H1 (cell line): ENCODE measurements at regions not wholly inside any gene's neighbourhood (a gene's known extent, or its start where the extent isn't known, plus 50 kb on each side); places are given as distances from the start of the nearest gene placed in this dataset.

ENCODE experiments used
- CTCF ChIA-PET: fragments of 300-600 bp; sonication (Branson Sonifier 250); formaldehyde crosslinking; loops from one replicate; lab custom pipeline; 2021; ENCODE audit not compliant: partially characterized antibody; lab: Charles Lee
- POLR2A ChIA-PET: fragments of 300-600 bp; sonication (Branson Sonifier 250); formaldehyde crosslinking; loops from one replicate; lab custom pipeline; 2021; ENCODE audit warnings: inconsistent platforms; ENCODE audit not compliant: partially characterized antibody; lab: Charles Lee
- DNase-seq, 2 experiments: peaks; one replicate each; pipeline versions ENCODE4 v3.0.0 to v3.0.0-alpha.2; 2010 to 2022; ENCODE audit warnings: low spot score in 2 of 2, low read depth in 1 of 2, mixed read lengths in 1 of 2
- FAIRE-seq: peaks from 2 replicates; lab custom pipeline; 2011; peaks lifted over from hg19 to GRCh38; lab: Jason Lieb, UNC
- H2AFZ ChIP-seq: 2 replicates; pipeline ENCODE4 v1.8.1; 2012; ENCODE audit warnings: low read length, inconsistent platforms
- H2AK5ac ChIP-seq: 2 replicates; pipeline ENCODE4 v1.6.1; 2013; ENCODE audit warnings: low read depth, low read length
- H2BK120ac ChIP-seq: replicated peaks from 2 replicates; pipeline ENCODE3; 2013; ENCODE audit warnings: low read depth, low read length, inconsistent platforms
- H2BK12ac ChIP-seq: 2 replicates; pipeline ENCODE4 v1.6.1; 2013; ENCODE audit warnings: low read depth, low read length
- H2BK15ac ChIP-seq: 2 replicates; pipeline ENCODE4 v1.6.1; 2013; ENCODE audit warnings: low read length
- H2BK20ac ChIP-seq: 2 replicates; pipeline ENCODE4 v1.6.1; 2013; ENCODE audit warnings: low read length
- H2BK5ac ChIP-seq: 2 replicates; pipeline ENCODE4 v1.6.1; 2013; ENCODE audit warnings: low read depth, low read length
- H3K14ac ChIP-seq: 2 replicates; pipeline ENCODE4 v1.6.1; 2013; ENCODE audit warnings: inconsistent platforms; ENCODE audit not compliant: insufficient read length
- H3K18ac ChIP-seq: 2 replicates; pipeline ENCODE4 v1.6.1; 2013; ENCODE audit warnings: low read length; ENCODE audit errors: extremely low read depth
- H3K23ac ChIP-seq: 2 replicates; pipeline ENCODE4 v1.6.1; 2013; ENCODE audit warnings: inconsistent platforms; ENCODE audit not compliant: insufficient read length
- H3K23me2 ChIP-seq: 2 replicates; pipeline ENCODE4 v1.6.1; 2013; ENCODE audit warnings: low read depth, low read length
- H3K27ac ChIP-seq: 2 replicates; pipeline ENCODE4 v1.6.1; 2011; ENCODE audit warnings: low read depth, low read length, inconsistent platforms
- H3K27me3 ChIP-seq, 4 experiments: replicated peaks in 1 of 4; 1 replicate in 1 of 4; 2 replicates in 3 of 4; pipeline versions ENCODE4 v1.6.1 to v1.8.1; 2011 to 2013; ENCODE audit warnings: low read length in 3 of 4, mild to moderate bottlenecking in 3 of 4, inconsistent platforms in 2 of 4, mixed read lengths in 2 of 4, moderate library complexity in 1 of 4; ENCODE audit not compliant: control insufficient read depth in 3 of 4, insufficient read depth in 3 of 4; ENCODE audit errors: extremely low read depth in 1 of 4
- H3K36me3 ChIP-seq, 4 experiments: 2 replicates each; pipeline versions ENCODE4 v1.6.1 to v1.8.1; 2011 to 2013; ENCODE audit warnings: mild to moderate bottlenecking in 4 of 4, low read length in 3 of 4, moderate library complexity in 2 of 4, control low read depth in 1 of 4, inconsistent platforms in 1 of 4; ENCODE audit not compliant: insufficient read depth in 4 of 4, control insufficient read depth in 2 of 4
- H3K4ac ChIP-seq: replicated peaks from 2 replicates; pipeline ENCODE3; 2013; ENCODE audit warnings: low read length, low read depth, mixed read lengths, inconsistent platforms; ENCODE audit not compliant: insufficient read length
- H3K4me1 ChIP-seq, 4 experiments: replicated peaks in 1 of 4; 1 replicate in 1 of 4; 2 replicates in 3 of 4; pipeline versions ENCODE4 v1.6.1 to v1.8.1; 2011 to 2013; ENCODE audit warnings: low read length in 3 of 4, inconsistent platforms in 2 of 4, mixed read lengths in 1 of 4; ENCODE audit not compliant: insufficient read depth in 4 of 4, control insufficient read depth in 3 of 4
- H3K4me2 ChIP-seq, 2 experiments: 2 replicates each; pipeline versions ENCODE4 v1.6.1 to v1.8.1; 2011 to 2013; ENCODE audit warnings: low read depth in 2 of 2, low read length in 2 of 2, control low read depth in 1 of 2, inconsistent platforms in 1 of 2, mild to moderate bottlenecking in 1 of 2; ENCODE audit not compliant: insufficient read depth in 1 of 2
- H3K4me3 ChIP-seq, 4 experiments: fragments of 200-600, 300-600 bp in 1 of 4; sonication (generic), shearing (Covaris generic), sonication (Bioruptor Twin) in 1 of 4; 2 replicates each; pipeline versions ENCODE4 v1.5.1 to v1.8.1; 2011 to 2016; ENCODE audit warnings: low read length in 4 of 4, low read depth in 3 of 4, control low read depth in 2 of 4, inconsistent platforms in 2 of 4, mild to moderate bottlenecking in 2 of 4, mixed read lengths in 1 of 4, moderate library complexity in 1 of 4; ENCODE audit not compliant: insufficient read depth in 2 of 4; ENCODE audit errors: extremely low read depth in 1 of 4
- H3K56ac ChIP-seq: replicated peaks from 2 replicates; pipeline ENCODE3; 2013; ENCODE audit warnings: low read depth, mild to moderate bottlenecking, mixed read lengths, low read length, inconsistent platforms; ENCODE audit not compliant: insufficient read length
- H3K79me1 ChIP-seq: 2 replicates; pipeline ENCODE4 v1.6.1; 2013; ENCODE audit warnings: low read depth, low read length, control low read depth
- H3K79me2 ChIP-seq, 2 experiments: 2 replicates each; pipeline versions ENCODE4 v1.6.1 to v1.8.1; 2012 to 2013; ENCODE audit warnings: low read length in 2 of 2, mild to moderate bottlenecking in 2 of 2, inconsistent platforms in 1 of 2; ENCODE audit not compliant: insufficient read depth in 2 of 2, control insufficient read depth in 1 of 2
- H3K9ac ChIP-seq, 4 experiments: replicated peaks in 1 of 4; 1 replicate in 1 of 4; 2 replicates in 3 of 4; pipeline versions ENCODE4 v1.6.1 to v1.8.1; 2011 to 2013; ENCODE audit warnings: low read depth in 3 of 4, low read length in 3 of 4, control low read depth in 2 of 4, mild to moderate bottlenecking in 2 of 4, moderate library complexity in 2 of 4, inconsistent platforms in 1 of 4; ENCODE audit errors: extremely low read depth in 1 of 4
- H3K9me3 ChIP-seq, 2 experiments: 2 replicates each; pipeline versions ENCODE4 v1.6.1 to v1.8.1; 2012 to 2013; ENCODE audit warnings: mild to moderate bottlenecking in 2 of 2, moderate library complexity in 2 of 2, control low read depth in 1 of 2, inconsistent platforms in 1 of 2, low read depth in 1 of 2, low read length in 1 of 2, mixed read lengths in 1 of 2; ENCODE audit not compliant: insufficient read depth in 2 of 2
- H4K20me1 ChIP-seq, 2 experiments: replicated peaks in 1 of 2; 2 replicates each; pipeline versions ENCODE3 to v1.8.1; 2011 to 2013; ENCODE audit warnings: inconsistent platforms in 2 of 2, low read length in 2 of 2, mild to moderate bottlenecking in 1 of 2; ENCODE audit not compliant: insufficient read depth in 2 of 2, control insufficient read depth in 1 of 2
- H4K5ac ChIP-seq: 2 replicates; pipeline ENCODE4 v1.6.1; 2013; ENCODE audit warnings: low read length, low read depth, mixed read lengths, inconsistent platforms; ENCODE audit not compliant: insufficient read length
- H4K8ac ChIP-seq: 2 replicates; pipeline ENCODE4 v1.8.0; 2013; ENCODE audit warnings: mild to moderate bottlenecking, moderate library complexity, low read length, inconsistent platforms; ENCODE audit not compliant: insufficient read depth; ENCODE audit errors: extremely low read depth
- H4K91ac ChIP-seq: replicated peaks from 2 replicates; pipeline ENCODE3; 2013; ENCODE audit warnings: low read length, mixed read lengths, inconsistent platforms; ENCODE audit not compliant: insufficient read length
- ATF3 ChIP-seq: IDR thresholded peaks from 2 replicates; pipeline ENCODE4 v1.6.1; 2011; ENCODE audit warnings: low read depth, mild to moderate bottlenecking, low read length; ENCODE audit not compliant: insufficient read depth
- BACH1 ChIP-seq: IDR thresholded peaks from 2 replicates; pipeline ENCODE4 v1.6.1; 2012; ENCODE audit warnings: low read length, improper control_type of control experiment
- BRCA1 ChIP-seq: IDR thresholded peaks from 2 replicates; pipeline ENCODE4 v1.6.1; 2012; ENCODE audit warnings: low read depth, low read length, improper control_type of control experiment
- CBX5 ChIP-seq: fragments of 300-800, 300-1000 bp; sonication (generic); IDR thresholded peaks from 2 replicates; pipeline ENCODE4 v1.7.1; 2016; ENCODE audit warnings: antibody characterized with exemption, low read length, low read depth
- GABPA ChIP-seq: IDR thresholded peaks from 2 replicates; pipeline ENCODE4 v1.6.1; 2011; ENCODE audit warnings: mild to moderate bottlenecking, low read length, moderate library complexity, borderline replicate concordance; ENCODE audit not compliant: insufficient read depth
- POLR2A ChIP-seq, 2 experiments: IDR thresholded peaks; 1 replicate in 1 of 2; 2 replicates in 1 of 2; pipeline ENCODE4 v1.6.1; 2011; ENCODE audit warnings: low read depth in 2 of 2, low read length in 2 of 2, mild to moderate bottlenecking in 2 of 2; ENCODE audit errors: control extremely low read depth in 1 of 2
- RAD21 ChIP-seq, 2 experiments: IDR thresholded peaks in 1 of 2; conservative IDR thresholded peaks in 1 of 2; 2 replicates each; pipeline ENCODE4 v1.6.1; 2011; ENCODE audit warnings: low read depth in 2 of 2, low read length in 2 of 2, improper control_type of control experiment in 1 of 2, inconsistent platforms in 1 of 2, mild to moderate bottlenecking in 1 of 2, moderate library complexity in 1 of 2
- SP4 ChIP-seq: IDR thresholded peaks from 2 replicates; pipeline ENCODE4 v1.6.1; 2012; ENCODE audit warnings: low read length, inconsistent platforms
- SUZ12 ChIP-seq: fragments of 200-600 bp; sonication (generic); IDR thresholded peaks from 2 replicates; pipeline ENCODE4 v1.6.1; 2012; ENCODE audit warnings: mild to moderate bottlenecking, inconsistent platforms, low read length, moderate library complexity, mixed read lengths
- TEAD4 ChIP-seq: IDR thresholded peaks from 2 replicates; pipeline ENCODE4 v1.6.1; 2012; ENCODE audit warnings: low read depth, low read length, inconsistent platforms, mixed read lengths
- WGBS, 2 experiments: shearing (Covaris generic) in 1 of 2; methylation state at CpG; one replicate each; pipeline versions ENCODE4 v1.1.6 to v1.1.7; 2013 to 2015; ENCODE audit warnings: low lambda C conversion rate in 2 of 2, mixed read lengths in 2 of 2, inconsistent platforms in 1 of 2, low coverage in 1 of 2, missing lambda C conversion rate in 1 of 2; ENCODE audit not compliant: insufficient replicate concordance in 2 of 2, insufficient coverage in 1 of 2, insufficient read length in 1 of 2; ENCODE audit errors: extremely low coverage in 1 of 2, missing lambda C conversion rate in 1 of 2; 5-methylcytosine and 5-hydroxymethylcytosine counted together

- H3K27me3 ChIP-seq, result no peaks in the 10 kb centered on the region
- no peak overlapping the region for H3K14ac ChIP-seq
- H2BK5ac ChIP-seq, result no peak overlapping the region
- H4K91ac ChIP-seq, result no peak overlapping the region
- POLR2A ChIA-PET, result no interaction called here
- no peak overlapping the region for H2BK15ac ChIP-seq
- H3K4me1 ChIP-seq, result no peaks in the 10 kb centered on the region
- H2BK12ac ChIP-seq, result no peak overlapping the region
- H2BK20ac ChIP-seq, result no peak overlapping the region
- no peak overlapping the region for H4K5ac ChIP-seq
- no peaks in the 10 kb centered on the region for H3K79me1 ChIP-seq
- TF ChIP-seq GABPA, result no peak
- no peak for TF ChIP-seq TEAD4
- TF ChIP-seq BACH1, result no peak
- no peak for TF ChIP-seq ATF3
- no peak for TF ChIP-seq CBX5
- no peak for TF ChIP-seq BRCA1
- no peak for TF ChIP-seq SP4
- no peak for TF ChIP-seq SUZ12
- TF ChIP-seq POLR2A (IDR thresholded peaks at IDR 0.05; ENCODE audit: control extremely low read depth in 1 of 2, low read depth in 2 of 2, low read length in 2 of 2), result no peak
- no peak for TF ChIP-seq RAD21 (IDR thresholded peaks at IDR 0.05 in 1 of 2, conservative IDR thresholded peaks at IDR 0.05 in 1 of 2; ENCODE audit: low read depth in 2 of 2, low read length in 2 of 2)
- DNase-seq (no peak), FAIRE-seq (no peak)
- no peak overlapping the region for H2BK120ac ChIP-seq
- no peak overlapping the region for H2AK5ac ChIP-seq
- H3K4ac ChIP-seq, result no peak overlapping the region
- H3K4me2 ChIP-seq, result no peak overlapping the region
- no peaks in the 10 kb centered on the region for H3K23me2 ChIP-seq
- H3K56ac ChIP-seq, result no peak overlapping the region
- CTCF ChIA-PET, result no interaction called here
- no peak overlapping the region for H4K8ac ChIP-seq
- H3K27ac ChIP-seq, result no peak overlapping the region
- H3K23ac ChIP-seq, result no peak overlapping the region
- no peak overlapping the region for H3K9ac ChIP-seq
- H3K79me2 ChIP-seq, result no peaks in the 10 kb centered on the region
- no peak overlapping the region for H3K18ac ChIP-seq
- H3K9me3 ChIP-seq, result no peaks in the 10 kb centered on the region
- H3K4me3 ChIP-seq, result no peak overlapping the region
- H3K36me3 ChIP-seq, result no peaks in the 10 kb centered on the region; a peak in 1 of 8 replicates
- no peaks in the 10 kb centered on the region for H4K20me1 ChIP-seq
- 89% methylated on average over 3 of the region's 3 CpGs; no CpG with 5 or more reads in 1 of the 2 experiments for WGBS, 2 experiments
- H2AFZ ChIP-seq, result no peak overlapping the region
Observed at GRCh38 chr5:158385982-158386381, 527.0 kb upstream of the CLINT1 start.
